Endothelial cell of umbilical vein (primary cell): ENCODE measurements at regions not wholly inside any gene's neighbourhood (a gene's known extent, or its start where the extent isn't known, plus 50 kb on each side); places are given as distances from the start of the nearest gene placed in this dataset.

Experiments
- BruUV-seq: library from RNA; stranded (reverse); fragments of 400-500 nt; replicated peaks from 2 replicates; lab custom pipeline; 2021; lab: Mats Ljungman, UMichigan
- CTCF ChIA-PET: fragments of 300-600, 350-600 bp; sonication (Branson Sonifier 250); formaldehyde crosslinking; loops from one replicate; lab custom pipeline; 2021; ENCODE audit warnings: antibody characterized with exemption, inconsistent platforms; lab: Charles Lee
- POLR2A ChIA-PET: fragments of 300-600, 350-600 bp; sonication (Branson Sonifier 250); formaldehyde crosslinking; loops from one replicate; lab custom pipeline; 2021; ENCODE audit warnings: antibody characterized with exemption, inconsistent platforms; lab: Charles Lee
- DNase-seq: peaks from one replicate; pipeline ENCODE4 v3.0.0-alpha.2; 2011; ENCODE audit warnings: low read depth, low spot score
- FAIRE-seq: peaks from 2 replicates; lab custom pipeline; 2011; peaks lifted over from hg19 to GRCh38; lab: Jason Lieb, UNC
- H2AFZ ChIP-seq: 2 replicates; pipeline ENCODE4 v1.6.0; 2012; ENCODE audit warnings: low read depth, low read length, control low read depth, inconsistent platforms
- H3K27ac ChIP-seq: 2 replicates; pipeline ENCODE4 v1.5.1; 2011; ENCODE audit warnings: low read depth, mild to moderate bottlenecking, control low read depth, low read length, moderate library complexity; ENCODE audit not compliant: insufficient read depth
- H3K27me3 ChIP-seq, 2 experiments: 2 replicates each; pipeline versions ENCODE4 v1.6.0 to v1.6.1; 2011; ENCODE audit warnings: low read length in 2 of 2, mixed read lengths in 1 of 2; ENCODE audit not compliant: control insufficient read depth in 2 of 2, insufficient read depth in 2 of 2
- H3K36me3 ChIP-seq, 2 experiments: 2 replicates in 1 of 2; 3 replicates in 1 of 2; pipeline ENCODE4 v1.5.1; 2011; ENCODE audit warnings: low read length in 2 of 2, mild to moderate bottlenecking in 1 of 2, moderate library complexity in 1 of 2; ENCODE audit not compliant: control insufficient read depth in 2 of 2, insufficient read depth in 2 of 2; ENCODE audit errors: extremely low read depth in 1 of 2
- H3K4me1 ChIP-seq: 3 replicates; pipeline ENCODE4 v1.5.1; 2011; ENCODE audit warnings: mild to moderate bottlenecking, low read length; ENCODE audit not compliant: control insufficient read depth, insufficient read depth; ENCODE audit errors: extremely low read depth
- H3K4me2 ChIP-seq: 2 replicates; pipeline ENCODE4 v1.6.1; 2011; ENCODE audit warnings: low read length, control low read depth, mixed read lengths; ENCODE audit not compliant: insufficient read depth
- H3K4me3 ChIP-seq, 3 experiments: fragments of 200-600 bp in 1 of 3; sonication (generic), shearing (Covaris generic) in 1 of 3; replicated peaks in 1 of 3; 2 replicates each; pipeline ENCODE4 v1.5.1; 2011 to 2016; ENCODE audit warnings: control low read depth in 3 of 3, low read length in 3 of 3, mild to moderate bottlenecking in 2 of 3, inconsistent platforms in 1 of 3, low read depth in 1 of 3, moderate library complexity in 1 of 3; ENCODE audit not compliant: insufficient read depth in 1 of 3
- H3K79me2 ChIP-seq: 2 replicates; pipeline ENCODE4 v1.6.0; 2012; ENCODE audit warnings: low read length, inconsistent platforms; ENCODE audit not compliant: control insufficient read depth, insufficient read depth
- H3K9ac ChIP-seq: replicated peaks from 2 replicates; pipeline ENCODE3; 2011; ENCODE audit warnings: low read length, control low read depth; ENCODE audit not compliant: insufficient read depth; ENCODE audit errors: extremely low read depth
- H3K9me1 ChIP-seq: replicated peaks from 3 replicates; pipeline ENCODE4 v1.6.0; 2011; ENCODE audit warnings: mild to moderate bottlenecking, low read length; ENCODE audit not compliant: control insufficient read depth, insufficient read depth; ENCODE audit errors: extremely low read depth
- H3K9me3 ChIP-seq: replicated peaks from 2 replicates; pipeline ENCODE4 v1.5.1; 2012; ENCODE audit warnings: low read length, inconsistent platforms; ENCODE audit not compliant: control insufficient read depth, insufficient read depth
- H4K20me1 ChIP-seq: replicated peaks from 2 replicates; pipeline ENCODE3; 2011; ENCODE audit warnings: mild to moderate bottlenecking, low read length; ENCODE audit not compliant: control insufficient read depth, insufficient read depth; ENCODE audit errors: extremely low read depth
- CTCF ChIP-seq, 2 donors: IDR thresholded peaks; 1 replicate in 1 of 2; 2 replicates in 1 of 2; pipeline ENCODE4 v1.5.1; 2011; ENCODE audit warnings: low read length in 2 of 2, mild to moderate bottlenecking in 2 of 2, moderate library complexity in 2 of 2, control low read depth in 1 of 2, inconsistent platforms in 1 of 2, low read depth in 1 of 2; ENCODE audit not compliant: insufficient read depth in 1 of 2; ENCODE audit errors: extremely low read depth in 1 of 2
- EZH2 ChIP-seq: IDR thresholded peaks from 2 replicates; pipeline ENCODE4 v1.6.1; 2012; ENCODE audit warnings: borderline replicate concordance, low read depth, mild to moderate bottlenecking, moderate library complexity, low read length, inconsistent platforms; ENCODE audit not compliant: severe bottlenecking
- FOS ChIP-seq: IDR thresholded peaks from 2 replicates; pipeline ENCODE4 v1.6.1; 2011; ENCODE audit warnings: mild to moderate bottlenecking, low read length, moderate library complexity, borderline replicate concordance; ENCODE audit not compliant: insufficient read depth
- GATA2 ChIP-seq: IDR thresholded peaks from 2 replicates; pipeline ENCODE4 v1.7.0; 2011; ENCODE audit warnings: low read depth, mild to moderate bottlenecking, moderate library complexity, mixed read lengths, low read length; ENCODE audit not compliant: insufficient read length, insufficient read depth
- JUN ChIP-seq: IDR thresholded peaks from 2 replicates; pipeline ENCODE4 v1.6.1; 2011; ENCODE audit warnings: borderline replicate concordance, low read depth; ENCODE audit not compliant: insufficient read length, insufficient read depth
- MAX ChIP-seq: IDR thresholded peaks from 2 replicates; pipeline ENCODE4 v1.6.1; 2011; ENCODE audit not compliant: insufficient read depth, insufficient read length
- MYC ChIP-seq: IDR thresholded peaks from one replicate; pipeline ENCODE4 v1.6.1; 2011; ENCODE audit warnings: mild to moderate bottlenecking, low read depth, low read length
- POLR2AphosphoS5 ChIP-seq: IDR thresholded peaks from 2 replicates; pipeline ENCODE4 v1.6.1; 2012; ENCODE audit warnings: low read depth, mild to moderate bottlenecking, control low read depth, low read length, moderate library complexity; ENCODE audit not compliant: insufficient read depth
- dilution Hi-C: fragments of 300-500 bp; cut with MboI; formaldehyde crosslinking; loops from one replicate; pipeline ENCODE4 v1.15.0; 2019; ENCODE audit warnings: low sequenced_read_pairs; ENCODE audit not compliant: extremely low pct_ligation_motif_present
- intact Hi-C: fragments of 100-400 bp; cut with micrococcal nuclease; formaldehyde crosslinking; loops from one replicate; pipeline ENCODE4 v1.10.0; 2022

GRCh38 chr12:30866256-30866655 is 60.3 kb upstream of the TSPAN11 start:
- DNase-seq (no peak), FAIRE-seq (no peak)
- H3K9me1 ChIP-seq: no peaks in the 10 kb centered on the region
- dilution Hi-C loops (no loop called here), intact Hi-C loops (no loop called here)
- no peaks in the 10 kb centered on the region for H3K9me3 ChIP-seq
- H3K27me3 ChIP-seq: peaks cover 6 to 13% of the 10 kb centered on the region in 2 experiments
- no peaks in the 10 kb centered on the region for H3K4me1 ChIP-seq
- ChIA-PET POLR2A (interaction anchor here (0.6 kb wide), 1 partner anchor 283 kb away, joined by 7 read pairs; no protein-coding TSS in a partner anchor), CTCF (no interaction called here)
- H3K9ac ChIP-seq: no peak overlapping the region
- no peak overlapping the region for H3K27ac ChIP-seq
- H3K79me2 ChIP-seq: no peaks in the 10 kb centered on the region
- H3K36me3 ChIP-seq: no peaks in the 10 kb centered on the region
- H2AFZ ChIP-seq: no peak overlapping the region
- H3K4me2 ChIP-seq: no peak overlapping the region
- no peaks in the 10 kb centered on the region for H4K20me1 ChIP-seq
- BruUV-seq: no TSS peak
- no peak overlapping the region for H3K4me3 ChIP-seq
- TF ChIP-seq GATA2 (no peak), FOS (no peak), MAX (no peak), EZH2 (no peak)

- H3K79me2 ChIP-seq: no peaks in the 10 kb centered on the region
- no peaks in the 10 kb centered on the region for H3K4me1 ChIP-seq
- dilution Hi-C loops (no loop called here), intact Hi-C loops (no loop called here)
- peaks cover 8 to 14% of the 10 kb centered on the region in 2 experiments for H3K27me3 ChIP-seq
- no peak overlapping the region for H3K4me2 ChIP-seq
- CTCF ChIA-PET: no interaction called here
- FAIRE-seq: no peak
- H3K9ac ChIP-seq: no peak overlapping the region
- no peaks in the 10 kb centered on the region for H4K20me1 ChIP-seq
- POLR2A ChIA-PET: no interaction called here
- no peak overlapping the region for H3K4me3 ChIP-seq
- no peaks in the 10 kb centered on the region for H3K9me3 ChIP-seq
- DNase-seq: no peak
- H2AFZ ChIP-seq: no peak overlapping the region
- no peaks in the 10 kb centered on the region for H3K36me3 ChIP-seq
- H3K27ac ChIP-seq: no peak overlapping the region
- BruUV-seq: no TSS peak
- H3K9me1 ChIP-seq: no peaks in the 10 kb centered on the region
- TF ChIP-seq POLR2AphosphoS5 (no peak), GATA2 (no peak), MYC (no peak), JUN (no peak), CTCF (IDR thresholded peaks at IDR 0.05; ENCODE audit: extremely low read depth in 1 of 2, insufficient read depth in 1 of 2, low read depth in 1 of 2, low read length in 2 of 2) (no peak)
Observed at GRCh38 chr12:30863839-30864238, 62.7 kb upstream of the TSPAN11 start.
